HFF-Myc (cell line): ENCODE measurements at regions not wholly inside any gene's neighbourhood (a gene's known extent, or its start where the extent isn't known, plus 50 kb on each side); places are given as distances from the start of the nearest gene placed in this dataset.

Experiments used
- DNase-seq: peaks from one replicate; pipeline ENCODE4 v3.0.0-alpha.2; 2011; ENCODE audit warnings: low read depth; ENCODE audit errors: extremely low read depth
- H3K4me3 ChIP-seq: replicated peaks from 2 replicates; pipeline ENCODE4 v1.5.1; 2011; ENCODE audit warnings: low read depth, mild to moderate bottlenecking, control low read depth, low read length
- TF ChIP-seq, protein P1 (sequence below): IDR thresholded peaks from 2 replicates; pipeline ENCODE4 v1.5.1; 2012; ENCODE audit warnings: mild to moderate bottlenecking, low read depth, low read length, control low read depth; ENCODE audit errors: missing control alignments

DNA sequence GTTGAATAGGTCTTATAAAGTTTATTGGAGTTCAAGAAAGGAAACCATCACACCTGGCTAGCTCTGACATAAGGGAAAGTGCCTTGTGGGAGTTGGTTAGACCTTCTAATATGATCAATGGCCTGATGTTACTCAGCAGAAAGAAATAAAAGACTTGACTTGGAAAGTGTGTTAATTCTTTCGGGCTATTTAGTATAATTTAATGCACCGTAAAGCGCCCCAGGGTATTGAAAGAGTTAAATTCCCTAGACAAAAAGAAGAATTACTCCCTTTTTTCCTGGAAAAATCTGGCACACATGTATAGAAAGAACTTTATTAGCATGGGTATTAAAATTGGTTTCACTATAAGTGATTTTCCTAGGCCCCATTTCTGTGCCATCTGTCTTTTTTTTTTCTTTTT, 1125.7 kb upstream of the FLRT2 start:
- H3K4me3 ChIP-seq: no peak overlapping the region
- TF ChIP-seq, protein P1, sequence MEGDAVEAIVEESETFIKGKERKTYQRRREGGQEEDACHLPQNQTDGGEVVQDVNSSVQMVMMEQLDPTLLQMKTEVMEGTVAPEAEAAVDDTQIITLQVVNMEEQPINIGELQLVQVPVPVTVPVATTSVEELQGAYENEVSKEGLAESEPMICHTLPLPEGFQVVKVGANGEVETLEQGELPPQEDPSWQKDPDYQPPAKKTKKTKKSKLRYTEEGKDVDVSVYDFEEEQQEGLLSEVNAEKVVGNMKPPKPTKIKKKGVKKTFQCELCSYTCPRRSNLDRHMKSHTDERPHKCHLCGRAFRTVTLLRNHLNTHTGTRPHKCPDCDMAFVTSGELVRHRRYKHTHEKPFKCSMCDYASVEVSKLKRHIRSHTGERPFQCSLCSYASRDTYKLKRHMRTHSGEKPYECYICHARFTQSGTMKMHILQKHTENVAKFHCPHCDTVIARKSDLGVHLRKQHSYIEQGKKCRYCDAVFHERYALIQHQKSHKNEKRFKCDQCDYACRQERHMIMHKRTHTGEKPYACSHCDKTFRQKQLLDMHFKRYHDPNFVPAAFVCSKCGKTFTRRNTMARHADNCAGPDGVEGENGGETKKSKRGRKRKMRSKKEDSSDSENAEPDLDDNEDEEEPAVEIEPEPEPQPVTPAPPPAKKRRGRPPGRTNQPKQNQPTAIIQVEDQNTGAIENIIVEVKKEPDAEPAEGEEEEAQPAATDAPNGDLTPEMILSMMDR: no peak
- no peak for DNase-seq

DNA sequence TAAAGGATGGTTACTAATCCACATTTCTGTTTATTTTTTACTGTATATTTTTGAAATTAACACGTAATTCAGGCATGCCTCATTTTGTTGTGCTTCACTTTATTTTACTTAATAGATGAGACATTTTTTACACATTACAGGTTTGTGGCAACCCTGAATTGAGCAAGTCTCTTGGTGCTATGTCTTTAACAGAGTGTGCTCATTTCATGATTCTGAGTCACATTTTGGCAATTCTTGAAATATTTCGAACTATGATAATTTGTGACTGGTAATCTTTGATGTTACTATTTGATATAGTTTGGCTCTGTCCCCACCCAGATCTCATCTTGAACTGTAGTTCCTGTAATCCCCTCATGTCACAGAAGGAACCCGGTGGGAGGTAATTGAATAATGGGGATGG, 1120.5 kb upstream of the FLRT2 start:
- H3K4me3 ChIP-seq: no peak overlapping the region
- no peak for DNase-seq
- TF ChIP-seq, protein P1: no peak

DNA sequence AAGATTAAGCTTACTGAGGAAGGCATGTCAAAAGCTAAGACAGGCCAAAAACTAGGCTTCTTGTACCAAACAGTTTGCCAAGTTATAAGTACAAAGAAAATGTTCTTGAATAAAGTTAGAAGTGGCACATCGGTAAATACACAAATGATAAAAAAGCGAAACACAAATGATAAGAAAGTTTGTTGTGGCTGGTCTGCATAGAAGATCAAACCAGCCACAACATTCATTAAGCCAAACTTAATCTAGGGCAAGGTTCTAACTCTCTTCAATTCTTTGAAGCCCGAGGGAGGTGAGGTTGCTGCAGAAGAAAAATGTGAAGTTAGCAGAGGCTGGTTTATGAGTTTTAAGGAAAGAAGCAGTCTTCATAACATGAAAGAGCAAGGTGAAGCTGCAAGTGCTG, 1119.6 kb upstream of the FLRT2 start:
- TF ChIP-seq, protein P1: no peak
- DNase-seq: no peak
- H3K4me3 ChIP-seq: no peak overlapping the region

DNA sequence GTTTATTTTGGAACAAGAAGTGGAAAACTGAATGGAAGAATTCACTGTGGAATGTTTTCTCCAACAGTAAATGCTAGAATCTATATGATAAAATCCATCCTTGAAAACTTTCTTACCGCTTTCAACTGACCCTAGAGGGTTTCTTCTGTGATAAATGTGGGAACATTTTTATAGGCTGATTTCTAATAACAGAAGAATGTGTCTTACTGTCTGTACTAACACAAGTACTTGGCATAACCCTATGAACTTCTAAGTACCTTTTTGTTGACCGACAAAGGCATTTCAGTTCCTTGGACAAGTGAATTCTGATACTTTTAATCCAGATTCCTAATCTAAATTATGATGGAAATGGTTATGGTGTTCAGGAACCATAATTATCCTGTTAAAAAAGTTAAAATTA, 1109.7 kb upstream of the FLRT2 start:
- no peak overlapping the region for H3K4me3 ChIP-seq
- TF ChIP-seq, protein P1: no peak
- no peak for DNase-seq

DNA sequence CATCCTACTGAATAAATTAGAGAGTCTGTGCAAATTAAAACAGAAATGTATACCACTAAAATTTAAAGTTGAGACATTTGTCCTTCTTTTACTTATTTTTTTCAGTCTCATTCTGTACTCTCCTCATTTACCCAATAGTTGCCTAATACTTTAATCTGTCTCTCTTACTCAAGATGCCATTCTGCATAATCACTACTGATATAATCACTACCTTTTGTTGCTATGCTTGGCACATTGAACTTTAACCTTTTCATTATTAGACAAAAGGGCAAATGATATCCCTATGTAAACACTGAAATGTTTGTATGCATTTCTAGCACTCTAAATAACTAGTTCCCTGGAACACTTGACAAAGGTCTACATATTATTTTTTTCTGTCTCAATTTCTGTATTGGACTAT, 1108.3 kb upstream of the FLRT2 start:
- H3K4me3 ChIP-seq: no peak overlapping the region
- DNase-seq: no peak
- TF ChIP-seq, protein P1: no peak

DNA sequence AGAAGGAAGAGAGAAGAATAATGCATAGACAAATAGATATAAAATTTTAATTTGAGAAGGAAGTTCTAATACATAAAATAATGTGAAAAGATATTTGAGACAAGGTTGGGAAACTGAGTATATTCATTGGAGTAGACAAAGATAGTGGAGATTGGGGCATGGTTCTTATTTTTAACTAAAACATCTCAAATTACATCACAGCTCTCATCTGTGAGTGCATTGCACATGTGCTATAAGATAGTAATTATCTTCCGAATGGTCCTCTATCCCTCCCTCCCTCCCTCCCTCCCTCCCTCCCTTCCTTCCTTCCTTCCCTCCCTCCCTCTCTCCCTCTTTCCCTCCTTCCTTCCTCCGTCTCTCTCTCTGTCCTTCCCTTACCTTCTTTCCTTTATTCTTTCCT, 1104.0 kb upstream of the FLRT2 start:
- H3K4me3 ChIP-seq: no peak overlapping the region
- TF ChIP-seq, protein P1: no peak

DNA sequence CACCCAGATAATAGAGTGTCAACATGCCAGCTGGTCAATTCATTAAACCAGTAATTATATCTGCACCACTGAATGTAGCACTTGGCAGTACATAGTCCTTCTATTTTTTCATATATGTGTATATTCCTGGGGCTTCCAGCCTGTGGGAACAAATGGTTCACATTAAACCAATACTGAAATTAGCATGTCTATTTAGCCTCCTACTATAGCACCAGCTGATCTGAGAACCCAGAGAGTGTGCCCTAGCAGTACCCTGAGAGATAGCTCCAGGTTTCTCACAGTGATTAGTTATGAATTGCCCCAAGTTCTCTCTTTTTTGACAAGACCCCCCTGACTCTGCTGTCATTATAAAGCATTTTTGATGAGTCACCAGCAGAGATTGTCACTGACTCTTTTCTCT, 1097.3 kb upstream of the FLRT2 start:
- H3K4me3 ChIP-seq: no peak overlapping the region
- TF ChIP-seq, protein P1: no peak
- DNase-seq: no peak

More for the DNA sequence above, 1104.0 kb upstream of the FLRT2 start:
- DNase-seq: no peak
